GM21723 (cell line): ENCODE measurements at regions not wholly inside any gene's neighbourhood (a gene's known extent, or its start where the extent isn't known, plus 50 kb on each side); places are given as distances from the start of the nearest gene placed in this dataset.

ENCODE experiments used
- ATAC-seq: cut with Tn5 transposase; IDR thresholded peaks from one replicate; pipeline ENCODE4 v1.9.1; 2021; ENCODE audit warnings: mild to moderate bottlenecking, moderate library complexity; ENCODE audit not compliant: unreplicated experiment

DNA sequence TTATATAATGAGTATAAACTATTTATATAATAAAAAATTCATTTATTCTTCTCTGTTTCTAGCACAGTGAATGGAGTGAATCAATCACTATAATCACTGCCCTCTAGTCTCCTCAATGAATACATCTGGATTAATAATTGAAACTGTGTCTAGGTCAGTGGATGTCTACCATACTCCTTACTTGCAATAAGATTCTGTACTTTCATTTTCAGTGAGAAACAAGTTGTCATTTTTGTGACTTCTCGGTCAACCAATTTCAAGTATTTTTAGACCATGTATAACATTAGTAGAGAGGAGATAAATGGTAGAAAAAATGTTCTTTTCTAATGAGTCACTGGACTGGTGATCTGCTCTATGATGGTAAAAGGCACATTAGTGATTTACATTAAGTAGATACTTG, 799.6 kb upstream of the CHAC2 start:
- no peak for ATAC-seq

DNA sequence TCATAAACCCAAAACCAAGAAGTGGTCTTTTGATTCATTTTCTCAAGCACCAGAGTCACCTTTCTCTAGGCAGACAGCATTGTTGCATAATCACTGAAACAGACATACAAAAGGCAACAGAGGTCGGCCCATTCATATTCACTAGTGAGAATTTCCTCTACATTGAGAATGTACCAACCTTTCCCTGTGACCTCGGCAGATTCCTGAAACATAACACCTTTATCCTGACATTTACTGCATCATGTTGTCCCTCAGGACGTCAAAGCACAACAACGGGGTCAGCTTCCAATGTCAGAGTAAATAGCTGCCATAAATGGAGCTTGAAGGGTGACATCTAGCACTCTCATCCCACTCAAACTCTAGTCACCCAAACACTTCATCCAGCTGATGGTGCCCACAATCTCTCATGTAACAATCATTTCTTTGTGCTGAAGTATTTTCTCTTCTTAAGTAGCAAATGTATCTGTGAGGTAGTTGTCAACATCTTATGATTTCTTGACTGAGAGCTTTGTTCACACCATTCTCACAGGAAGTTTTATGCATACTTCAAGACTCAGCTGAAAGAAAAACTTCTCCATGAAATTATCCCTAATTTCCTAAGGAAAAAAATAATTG, 802.6 kb upstream of the CHAC2 start:
- no peak for ATAC-seq

DNA sequence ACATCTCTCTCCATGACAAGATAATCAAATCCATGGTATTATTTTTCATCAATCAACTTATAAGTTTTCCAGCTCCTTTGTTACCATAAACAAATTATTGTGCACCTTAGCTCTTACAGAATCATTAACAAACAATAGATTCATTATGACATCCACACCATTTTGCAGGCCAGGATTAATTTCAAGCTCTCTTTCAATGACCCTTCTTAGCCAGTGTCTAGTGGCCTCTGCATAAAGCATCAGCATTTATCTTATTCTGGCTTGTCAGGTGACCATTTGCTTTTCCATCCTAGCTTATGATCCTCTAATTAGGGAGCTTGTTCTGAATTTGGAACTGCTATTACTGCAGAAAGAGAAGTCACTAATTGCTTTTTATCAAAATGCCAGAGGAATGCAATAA, 806.2 kb upstream of the CHAC2 start:
- ATAC-seq: no peak

DNA sequence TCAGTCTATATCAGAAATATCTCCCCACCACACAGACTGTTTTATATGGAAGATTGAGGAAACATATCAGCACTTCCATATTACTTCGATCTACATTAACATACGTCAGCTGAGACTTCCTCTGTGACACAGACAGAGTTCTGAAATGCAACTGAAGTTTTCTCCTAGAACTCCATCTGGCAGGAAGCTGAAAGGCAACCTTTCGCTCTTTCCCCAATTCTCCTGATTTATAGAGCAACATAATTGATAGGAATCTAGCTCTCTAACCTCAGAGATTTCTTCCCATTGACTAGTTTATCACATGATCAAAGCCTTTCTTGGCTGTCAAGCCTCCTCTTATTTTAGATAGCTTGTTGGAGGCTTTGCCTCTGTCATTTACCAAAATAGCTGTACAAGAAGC, 806.7 kb upstream of the CHAC2 start:
- no peak for ATAC-seq

DNA sequence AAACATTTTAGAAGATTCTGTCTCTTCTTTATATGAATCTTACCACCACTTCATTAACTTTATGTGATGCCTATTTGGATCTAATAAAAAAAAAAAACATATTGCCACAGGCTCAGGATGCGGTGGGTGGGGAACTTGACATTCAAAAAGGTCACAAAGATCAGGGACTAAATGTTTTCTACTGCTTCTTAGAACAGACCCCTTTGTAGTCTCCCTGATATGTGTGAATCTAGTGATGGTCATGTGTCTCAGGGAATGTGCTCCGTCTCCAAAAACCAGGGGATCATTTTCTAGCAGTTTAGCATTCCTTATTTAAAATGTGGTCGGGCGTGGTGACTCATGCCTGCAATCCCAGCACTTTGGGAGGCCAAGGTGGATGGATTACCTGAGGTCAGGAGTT, 807.8 kb upstream of the CHAC2 start:
- ATAC-seq: no peak

DNA sequence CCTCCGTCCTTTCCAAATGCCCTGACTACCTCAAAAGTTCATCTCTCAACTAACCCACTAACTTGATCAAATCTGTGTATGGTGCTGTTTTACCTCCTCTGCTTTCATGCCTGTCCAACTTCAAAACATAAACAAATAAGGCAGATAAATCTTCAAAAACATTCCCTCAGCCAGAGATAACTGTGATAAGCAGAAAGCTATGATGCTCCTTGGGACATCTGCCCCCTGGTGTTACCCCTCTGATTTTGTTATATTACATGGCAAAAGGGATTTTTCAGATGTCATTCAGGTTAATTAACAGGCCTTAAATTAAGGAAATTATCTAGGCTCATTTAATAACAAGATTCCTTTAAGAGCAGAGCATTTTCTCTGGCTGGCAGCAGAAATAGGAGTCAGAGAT, 810.8 kb upstream of the CHAC2 start:
- no peak for ATAC-seq

DNA sequence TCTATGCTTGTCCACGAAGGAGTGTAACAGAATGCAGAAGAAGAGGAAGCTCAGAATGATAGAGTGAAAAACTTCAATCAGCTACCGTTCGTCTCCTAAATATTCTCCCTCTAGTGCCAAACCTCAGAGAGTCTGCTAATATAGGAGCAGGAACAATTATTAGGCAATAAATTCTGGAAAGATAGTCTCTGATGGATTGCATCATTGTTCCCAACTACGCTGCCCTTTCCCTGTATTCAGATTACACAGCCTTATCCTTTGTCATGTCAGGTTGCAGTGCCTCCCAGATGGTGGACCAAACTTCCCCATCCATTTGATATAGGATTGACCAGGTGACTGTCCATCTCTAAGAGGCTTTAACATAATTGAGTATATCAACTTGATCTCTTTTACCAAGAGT, 811.5 kb upstream of the CHAC2 start:
- ATAC-seq: no peak

DNA sequence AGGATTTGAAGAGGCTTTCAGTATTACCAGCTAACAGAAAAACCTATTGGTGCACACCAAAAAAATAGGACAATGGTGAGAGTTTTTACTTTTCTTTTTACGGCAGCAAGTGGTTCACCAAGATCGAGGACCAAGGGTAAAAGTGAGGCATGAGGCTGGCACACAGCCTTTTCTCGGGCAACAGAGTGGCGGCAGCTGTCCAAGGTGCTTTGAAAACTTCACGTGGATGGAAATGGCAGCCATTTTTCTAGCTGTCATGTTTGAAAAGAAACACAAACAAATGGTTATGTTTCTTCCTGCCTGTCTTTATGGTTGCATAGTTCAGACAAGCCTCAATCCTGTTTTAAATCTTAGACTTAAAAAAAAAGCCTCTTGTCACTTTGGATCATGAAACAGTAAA, 812.5 kb upstream of the CHAC2 start:
- ATAC-seq: no peak

DNA sequence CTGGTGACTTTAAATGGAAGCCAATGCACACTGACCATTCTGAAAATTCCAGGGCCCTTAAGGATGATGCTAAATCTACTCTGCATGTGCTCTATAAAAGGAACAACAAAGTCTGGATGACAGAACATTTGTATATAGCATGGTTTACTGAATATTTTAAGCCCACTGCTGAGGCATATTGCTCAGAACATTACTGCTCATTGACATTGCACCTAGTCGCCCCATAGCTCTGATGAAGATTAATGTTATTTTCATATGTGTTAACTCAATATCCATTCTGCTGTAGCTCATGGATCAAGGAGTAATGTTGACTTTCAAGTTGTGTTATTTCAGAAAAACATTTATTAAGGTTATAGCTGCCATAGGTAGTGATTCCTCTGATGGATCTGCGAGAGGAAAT, 827.5 kb upstream of the CHAC2 start:
- no peak for ATAC-seq

DNA sequence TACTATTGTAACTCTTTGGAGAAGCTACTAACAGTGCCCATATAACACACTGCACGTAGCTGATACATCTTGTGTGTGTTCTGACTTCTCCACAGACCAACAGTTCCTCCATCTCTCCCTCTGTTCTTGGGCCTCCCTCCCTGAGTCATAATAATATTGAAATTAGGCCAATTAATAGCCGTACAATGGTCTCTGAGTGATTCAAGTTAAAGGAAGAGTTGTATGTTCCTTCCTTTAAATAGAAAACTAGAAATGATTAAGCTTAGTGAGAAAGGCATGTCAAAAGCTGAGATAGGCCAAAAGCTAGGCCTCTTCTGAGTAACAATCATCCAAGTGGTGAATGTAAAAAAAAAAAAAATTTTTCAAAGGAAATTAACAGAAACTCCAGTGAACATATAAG, 828.4 kb upstream of the CHAC2 start:
- no peak for ATAC-seq

DNA sequence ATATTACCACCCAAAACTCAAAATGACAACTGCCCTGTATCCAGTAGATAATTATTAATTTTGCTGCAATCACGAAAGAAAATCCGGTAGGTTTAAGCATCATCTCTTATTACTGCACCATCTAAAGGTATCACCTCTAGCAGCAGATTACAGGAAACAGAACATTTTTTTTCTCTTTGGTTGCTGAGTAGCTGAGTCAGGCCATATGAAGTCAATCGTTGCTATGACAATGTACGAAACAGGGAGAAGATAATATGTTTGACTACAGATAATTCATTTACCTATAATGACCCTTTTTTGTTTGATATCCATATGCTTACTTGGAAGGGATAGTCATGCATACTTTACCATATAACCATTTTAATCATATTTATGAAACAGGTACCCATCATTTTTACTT, 831.6 kb upstream of the CHAC2 start:
- ATAC-seq: no peak

DNA sequence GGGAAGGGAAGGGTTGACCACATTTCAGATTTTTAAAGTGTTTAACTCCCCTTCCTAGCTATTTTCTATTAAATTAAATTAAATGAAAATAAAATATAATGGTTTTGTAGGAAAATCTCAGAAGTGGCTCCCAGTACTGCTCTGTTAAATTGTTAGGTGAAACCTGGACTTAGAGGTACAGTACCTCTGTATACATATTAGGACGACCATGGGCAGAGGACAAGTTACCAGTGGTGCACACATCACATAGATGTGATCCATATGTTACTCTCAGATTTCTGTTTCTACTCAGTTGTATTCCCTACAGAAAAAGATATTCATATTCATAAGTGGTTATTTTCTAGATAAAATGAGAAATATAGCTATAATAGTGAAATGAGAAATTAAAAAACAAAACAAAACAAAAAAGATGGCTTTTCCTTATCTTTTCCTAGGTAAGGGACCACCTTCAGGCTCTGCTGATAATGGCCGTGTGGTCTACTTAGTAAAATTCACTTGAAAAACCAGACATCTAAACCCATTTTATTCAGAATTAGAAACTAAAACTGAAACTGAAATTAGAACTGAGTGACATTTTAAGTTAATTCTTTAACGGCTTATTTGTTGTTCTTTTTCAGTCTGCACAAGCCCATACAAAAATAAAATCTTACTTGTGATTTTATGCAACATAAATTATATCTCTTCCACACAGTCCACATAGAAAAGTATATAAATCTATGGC, 832.5 kb upstream of the CHAC2 start:
- ATAC-seq: no peak

DNA sequence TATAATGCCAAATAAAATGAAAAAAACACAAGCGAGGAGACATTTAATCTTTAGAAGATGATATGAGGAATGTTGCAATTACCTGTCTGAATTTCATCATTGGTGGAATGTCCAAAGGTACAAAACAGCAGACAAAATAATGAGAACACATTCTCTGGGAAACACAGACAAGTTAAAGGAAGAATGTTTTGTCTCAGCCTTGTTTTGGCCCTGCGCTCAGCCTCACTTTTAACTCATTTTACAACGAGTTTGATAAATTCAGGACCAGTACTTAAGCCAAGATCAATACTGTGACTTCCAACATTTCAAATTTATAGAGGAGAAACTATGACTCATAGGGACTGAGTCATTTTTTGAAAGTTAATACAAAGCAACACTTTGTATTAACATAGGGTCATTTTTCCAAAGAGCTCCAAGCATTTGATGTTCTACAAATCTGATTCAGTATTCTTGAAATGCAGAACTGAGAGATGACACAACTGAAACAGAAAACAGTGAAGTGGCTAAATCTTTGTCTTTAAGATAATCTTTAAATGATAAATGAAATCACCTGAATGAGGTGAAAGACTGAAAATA, 833.2 kb upstream of the CHAC2 start:
- no peak for ATAC-seq

DNA sequence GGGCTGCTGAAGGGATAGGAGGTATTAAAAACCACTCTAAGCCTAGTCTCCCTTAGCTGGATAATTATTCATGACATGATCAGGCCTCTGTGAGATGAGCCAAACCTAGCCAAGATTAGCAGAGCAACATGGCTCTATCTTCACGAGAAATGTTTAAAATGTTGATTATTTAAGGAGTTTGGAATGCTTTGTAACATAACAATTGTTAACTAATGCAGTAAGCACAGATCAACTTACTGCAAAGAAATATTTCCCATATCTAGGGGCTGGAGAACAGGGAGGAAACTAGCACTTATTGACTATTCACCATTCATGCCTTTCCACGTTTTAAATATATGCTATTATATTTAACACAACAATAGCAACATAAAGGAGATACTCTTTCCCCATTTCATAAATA, 833.7 kb upstream of the CHAC2 start:
- no peak for ATAC-seq

DNA sequence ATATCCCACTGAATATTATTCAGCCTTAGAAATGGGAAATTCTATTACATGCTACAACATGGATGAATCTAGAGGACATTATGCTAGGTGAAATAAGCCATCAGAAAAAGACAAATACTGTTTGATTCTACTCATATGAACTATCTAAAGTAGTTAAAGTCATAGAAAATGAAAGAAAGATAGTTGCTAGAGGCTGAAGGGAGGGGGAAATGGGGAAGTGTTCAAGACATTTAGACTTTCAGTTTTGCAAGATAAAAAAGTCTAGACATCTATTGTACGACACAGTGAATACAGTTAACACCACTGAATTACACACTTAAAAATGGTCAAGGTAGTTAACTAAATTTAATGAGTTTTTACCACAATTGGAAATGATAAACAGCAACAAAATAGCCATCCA, 835.9 kb upstream of the CHAC2 start:
- ATAC-seq: peak; percentile 54

DNA sequence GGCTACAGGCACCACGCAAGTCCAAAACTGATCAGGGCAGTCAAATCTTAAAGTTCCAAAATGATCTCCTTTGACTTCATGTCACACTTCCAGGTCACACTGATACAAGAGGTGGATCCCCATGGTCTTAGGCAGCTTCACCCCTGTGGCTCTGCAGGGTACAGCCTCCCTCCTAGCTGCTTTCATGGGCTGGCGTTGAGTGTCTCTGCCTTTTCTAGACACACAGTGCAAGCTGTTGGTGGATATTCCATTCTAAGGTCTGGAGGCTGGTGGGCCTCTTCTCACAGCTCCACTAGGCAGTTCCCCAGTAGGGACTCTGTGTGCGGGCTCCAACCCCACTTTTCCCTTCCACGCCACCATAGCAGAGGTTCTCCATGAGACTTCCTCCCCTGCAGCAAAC, 838.2 kb upstream of the CHAC2 start:
- no peak for ATAC-seq

DNA sequence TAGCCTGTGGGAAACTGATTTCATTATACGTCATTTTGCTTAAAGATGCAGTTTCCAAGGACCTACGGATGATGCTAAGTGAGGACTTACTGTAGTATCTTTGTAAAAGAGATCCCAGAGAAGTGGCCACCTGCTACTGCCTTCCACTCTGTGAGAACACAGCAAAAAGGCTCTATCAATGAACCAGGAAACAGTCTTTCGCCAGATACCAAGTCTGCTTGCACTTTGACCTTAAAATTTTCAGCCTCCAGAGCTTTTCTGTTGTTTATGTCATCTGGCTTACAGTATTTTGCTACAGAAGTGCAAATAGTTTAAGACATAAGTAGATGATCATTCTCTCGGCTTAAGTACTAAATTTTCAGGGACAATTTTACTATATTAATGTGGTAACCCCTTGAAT, 847.9 kb upstream of the CHAC2 start:
- no peak for ATAC-seq

DNA sequence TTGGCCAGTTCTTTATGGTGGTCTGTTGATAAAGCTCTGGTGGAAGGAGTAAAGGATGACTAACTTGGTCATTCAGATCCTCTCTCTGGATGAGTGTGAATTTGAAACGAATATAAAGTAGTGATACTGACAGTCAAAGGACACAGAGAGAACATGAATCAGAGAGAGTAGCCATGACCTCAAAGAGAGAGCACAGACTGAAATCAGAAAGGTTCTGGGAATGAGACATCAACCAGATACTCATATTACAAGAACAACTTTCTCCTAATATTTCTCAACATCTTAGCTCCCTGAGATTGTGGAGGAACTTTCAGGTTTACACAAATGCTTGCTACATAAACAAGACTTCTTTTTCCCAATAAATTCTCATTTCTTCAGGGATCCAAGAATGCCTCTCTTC, 849.1 kb upstream of the CHAC2 start:
- ATAC-seq: no peak

DNA sequence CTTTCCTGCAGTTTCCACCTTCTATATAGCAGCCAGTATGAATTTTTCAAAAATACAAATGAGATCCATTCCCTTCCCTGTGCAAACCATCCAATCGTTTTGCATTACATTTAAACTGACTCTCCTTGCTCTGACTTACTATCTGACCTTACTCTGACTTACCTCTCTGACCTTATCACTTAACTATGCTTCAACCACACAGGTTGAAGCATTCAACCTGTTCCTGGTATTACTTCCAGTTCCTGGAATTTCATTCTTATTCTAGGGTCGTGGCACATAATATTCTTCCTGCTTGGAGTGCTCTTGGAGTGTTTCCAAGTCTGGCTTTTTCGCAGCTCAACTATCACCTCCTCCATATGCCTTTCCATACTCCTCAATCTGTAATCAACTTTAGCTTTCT, 850.6 kb upstream of the CHAC2 start:
- no peak for ATAC-seq

DNA sequence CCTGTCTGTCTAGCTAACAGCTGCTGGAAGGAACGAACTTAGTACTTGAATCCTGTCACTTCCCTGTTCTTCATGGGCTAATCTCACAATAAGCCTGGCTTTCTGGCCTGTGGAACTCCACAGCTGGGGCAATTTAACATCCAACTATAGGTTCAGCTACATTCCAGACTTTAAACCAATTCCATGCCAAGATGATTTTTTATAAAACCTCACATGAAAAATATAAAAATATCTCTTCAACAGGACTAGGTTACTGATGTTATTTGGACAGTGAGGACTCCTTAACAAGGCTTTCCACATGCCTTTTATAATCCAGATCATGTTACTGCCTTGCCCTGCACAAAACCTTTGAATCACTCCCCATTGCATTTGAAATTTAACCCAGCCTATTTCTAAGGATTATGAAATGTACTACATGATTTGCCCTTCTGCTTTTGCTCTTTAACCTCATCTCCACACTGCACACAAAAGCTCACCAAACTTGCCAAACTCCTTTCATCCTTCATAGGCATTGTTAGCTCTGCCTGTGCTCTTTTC, 863.2 kb upstream of the CHAC2 start:
- no peak for ATAC-seq

DNA sequence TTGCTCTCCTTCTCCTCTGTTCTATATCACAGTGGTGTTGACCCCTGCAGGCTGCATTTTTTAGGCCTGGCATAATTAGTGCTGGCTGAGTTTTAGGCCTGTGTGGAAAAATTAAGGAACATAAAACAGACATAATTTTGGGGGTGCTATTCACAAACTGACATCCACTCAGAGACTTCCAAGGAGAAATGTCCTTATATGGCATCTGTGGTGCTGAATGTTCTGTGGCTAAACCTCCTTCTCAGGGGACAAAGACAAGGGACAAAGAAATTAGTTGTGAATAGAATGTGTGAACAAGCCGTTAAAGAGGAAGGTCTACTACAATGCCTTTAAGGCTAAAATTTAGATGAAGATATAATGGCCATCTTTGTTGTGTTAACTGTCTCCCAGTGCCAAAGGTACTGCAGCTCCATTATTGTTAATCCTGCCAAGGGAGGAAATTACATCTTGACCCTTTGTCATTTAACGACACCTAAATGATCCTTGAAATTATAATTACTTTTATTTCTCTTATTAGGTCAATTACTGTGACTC, 870.0 kb upstream of the CHAC2 start:
- ATAC-seq: no peak

DNA sequence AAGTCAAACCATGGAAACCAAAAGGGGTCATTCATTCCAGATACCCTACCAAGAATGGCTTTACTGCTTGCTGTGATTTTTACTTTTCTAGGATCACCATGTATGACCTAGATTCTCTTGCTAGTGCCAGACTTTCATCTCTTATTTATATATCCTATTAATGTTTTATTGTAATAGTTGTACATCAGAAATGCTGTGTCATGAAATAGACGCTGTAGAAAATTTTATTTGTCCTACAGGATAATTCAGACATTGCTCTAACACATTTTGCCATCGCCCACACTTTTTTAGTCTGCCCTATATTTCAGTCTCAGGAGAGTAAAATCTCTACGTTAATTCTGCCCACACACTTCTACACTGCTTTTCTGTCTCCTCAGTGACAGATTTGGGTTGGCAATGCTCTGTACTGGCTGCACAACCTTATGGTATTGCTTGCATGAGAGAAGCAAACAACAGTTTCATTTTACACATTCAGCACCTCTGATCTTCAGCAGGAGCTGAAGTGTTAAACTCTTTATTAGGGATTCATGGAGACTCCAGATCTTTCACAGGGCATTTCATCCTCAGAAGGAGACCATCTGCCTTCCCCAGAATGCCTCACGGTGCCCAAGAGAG, 871.8 kb upstream of the CHAC2 start:
- no peak for ATAC-seq
